Panc1 (cell line): ENCODE measurements at regions not wholly inside any gene's neighbourhood (a gene's known extent, or its start where the extent isn't known, plus 50 kb on each side); places are given as distances from the start of the nearest gene placed in this dataset.

ENCODE experiments used
- CTCF ChIP-seq: fragments of 450-650 bp; IDR thresholded peaks from 2 replicates; pipeline ENCODE4 v1.5.1; 2017; ENCODE audit warnings: mild to moderate bottlenecking
- POLR2AphosphoS5 ChIP-seq: IDR thresholded peaks from 2 replicates; pipeline ENCODE4 v1.6.1; 2012; ENCODE audit warnings: mild to moderate bottlenecking, low read depth, low read length, moderate library complexity
- REST ChIP-seq, 2 experiments: IDR thresholded peaks; 2 replicates each; pipeline ENCODE4 v1.6.1; 2011 to 2012; ENCODE audit warnings: low read depth in 2 of 2, control low read depth in 1 of 2, low read length in 1 of 2, mild to moderate bottlenecking in 1 of 2, moderate library complexity in 1 of 2; ENCODE audit not compliant: insufficient read depth in 1 of 2
- SIN3A ChIP-seq: IDR thresholded peaks from 2 replicates; pipeline ENCODE4 v1.6.1; 2012; ENCODE audit warnings: low read depth, mild to moderate bottlenecking, low read length, moderate library complexity, borderline replicate concordance; ENCODE audit not compliant: insufficient read depth
- TCF7L2 ChIP-seq: IDR thresholded peaks from 2 replicates; pipeline ENCODE4 v1.6.1; 2011; ENCODE audit warnings: mild to moderate bottlenecking, low read depth, low read length, inconsistent platforms

- TF ChIP-seq CTCF (no peak), POLR2AphosphoS5 (no peak), REST (IDR thresholded peaks at IDR 0.05; ENCODE audit: insufficient read depth in 1 of 2, low read depth in 2 of 2, low read length in 1 of 2) (no peak), TCF7L2 (no peak), SIN3A (no peak)
Observed at GRCh38 chr5:158390577-158390976, 531.6 kb upstream of the CLINT1 start.
